NCI-H748 (cell line): ENCODE measurements at regions not wholly inside any gene's neighbourhood (a gene's known extent, or its start where the extent isn't known, plus 50 kb on each side); places are given as distances from the start of the nearest gene placed in this dataset.
"Not testable (repeated sequence)": the region's sequence is repeated elsewhere in the genome, so short reads cannot be mapped to it uniquely, and the experiment has no call there.

Experiments used
- DNase-seq: peaks from one replicate; lab custom pipeline; 2025; ENCODE audit not compliant: unreplicated experiment; lab: John Stamatoyannopoulos, UW

DNA sequence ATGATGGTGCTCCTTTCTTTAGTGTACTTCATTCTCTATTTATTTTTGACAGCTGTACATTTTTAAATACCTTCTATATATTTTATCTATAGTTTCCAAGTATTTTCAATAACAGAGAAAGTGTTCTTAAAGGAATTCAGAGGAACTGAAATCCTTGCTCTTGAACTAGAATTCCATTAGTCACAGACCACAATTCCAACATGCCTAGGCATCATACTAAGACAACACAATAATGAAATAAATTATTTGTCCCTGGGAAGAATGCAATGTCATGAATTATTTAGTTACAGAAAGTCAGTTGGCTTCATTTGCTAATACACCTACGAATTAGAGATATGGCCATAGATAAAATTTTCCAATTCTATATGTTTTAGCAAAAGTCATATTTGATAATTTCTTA, 671.2 kb downstream of the EPHA7 start:
- DNase-seq = no peak

- no peak for DNase-seq
Observed at GRCh38 chr6:92737983-92738382, 681.4 kb downstream of the EPHA7 start.

DNA sequence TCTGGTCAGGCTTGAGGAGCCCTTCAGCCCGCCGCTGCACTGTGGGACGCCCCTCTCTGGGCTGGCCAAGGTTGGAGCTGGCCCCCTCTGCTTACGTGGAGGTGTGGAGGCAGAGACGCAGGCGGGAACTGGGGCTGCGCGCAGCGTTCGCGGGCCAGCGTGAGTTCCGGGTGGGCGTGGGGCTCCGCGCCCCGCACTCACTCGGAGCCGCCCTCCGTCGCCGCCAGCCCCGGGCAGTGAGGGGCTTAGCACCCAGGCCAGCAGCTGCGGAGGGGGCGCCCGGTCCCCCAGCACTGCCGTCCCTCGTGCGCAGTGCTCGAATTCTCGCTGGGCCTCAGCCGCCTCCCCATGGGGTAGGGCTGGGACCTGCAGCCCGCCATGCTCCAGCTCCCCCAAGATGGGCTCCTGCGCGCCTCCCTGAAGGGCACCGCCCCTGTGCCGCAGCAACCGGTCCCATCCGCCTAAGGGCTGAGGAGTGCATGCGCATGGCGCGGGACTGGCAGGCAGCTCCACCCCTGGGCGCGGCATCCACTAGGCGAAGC, 695.9 kb downstream of the EPHA7 start:
- DNase-seq = no peak

GRCh38 chr6:92719773-92720172, 699.6 kb downstream of the EPHA7 start:
- DNase-seq = no peak

DNA sequence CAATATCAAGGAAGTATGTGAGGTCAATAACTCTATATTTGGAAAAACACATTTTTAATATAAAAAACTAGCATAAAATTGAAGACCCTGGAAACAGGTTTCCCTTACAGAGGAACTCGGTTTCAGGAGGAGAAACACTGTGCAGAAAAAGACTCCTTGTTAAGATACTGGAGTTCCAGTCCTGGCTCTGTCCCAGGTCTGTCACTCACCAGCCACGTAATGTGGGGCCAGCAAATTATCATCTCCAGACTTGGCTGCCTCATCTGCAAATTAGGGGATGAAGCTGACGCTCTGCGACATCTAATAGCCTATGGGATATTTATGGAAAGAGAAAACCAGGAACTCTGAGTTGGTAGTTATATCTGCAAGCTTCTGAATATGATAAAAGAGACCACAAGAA, 702.7 kb downstream of the EPHA7 start:
- DNase-seq = no peak

DNA sequence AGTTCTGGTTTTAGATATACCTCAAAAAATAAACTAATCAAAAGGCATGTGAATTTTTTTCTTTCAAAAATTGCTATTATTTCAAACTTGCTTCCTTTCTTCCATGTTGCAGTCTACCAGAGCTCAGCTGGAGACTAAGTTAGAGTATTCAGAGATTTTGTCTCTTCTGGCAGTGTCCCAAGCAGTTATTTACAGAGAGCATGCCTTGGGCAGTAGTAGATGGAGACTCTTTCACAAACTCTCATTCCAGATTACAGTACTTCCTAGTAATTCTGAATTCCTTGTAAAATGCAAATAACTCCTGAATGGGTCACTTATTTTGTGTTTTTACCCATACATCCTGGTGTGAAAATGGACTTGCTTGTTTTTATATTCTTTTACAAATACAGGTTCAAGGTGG, 703.4 kb downstream of the EPHA7 start:
- DNase-seq = no peak

DNA sequence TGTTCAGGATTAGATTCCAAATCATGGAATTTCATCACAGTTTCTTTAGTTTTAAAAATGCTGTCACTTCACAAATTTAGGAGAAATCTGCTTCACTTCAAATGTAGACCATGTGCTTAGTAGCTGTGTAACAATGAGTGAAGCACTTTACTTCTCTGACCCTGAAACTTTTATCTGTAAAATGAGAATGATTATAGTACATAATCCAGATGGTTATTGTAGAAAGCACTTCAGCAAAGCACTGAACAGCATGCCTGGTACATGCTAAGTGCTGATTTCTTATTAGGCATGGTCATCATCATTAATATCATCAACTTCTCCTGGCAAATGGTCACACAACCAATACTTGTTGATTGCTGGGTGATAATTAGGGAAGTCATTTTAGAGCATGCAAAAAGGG, 705.0 kb downstream of the EPHA7 start:
- DNase-seq = no peak

DNA sequence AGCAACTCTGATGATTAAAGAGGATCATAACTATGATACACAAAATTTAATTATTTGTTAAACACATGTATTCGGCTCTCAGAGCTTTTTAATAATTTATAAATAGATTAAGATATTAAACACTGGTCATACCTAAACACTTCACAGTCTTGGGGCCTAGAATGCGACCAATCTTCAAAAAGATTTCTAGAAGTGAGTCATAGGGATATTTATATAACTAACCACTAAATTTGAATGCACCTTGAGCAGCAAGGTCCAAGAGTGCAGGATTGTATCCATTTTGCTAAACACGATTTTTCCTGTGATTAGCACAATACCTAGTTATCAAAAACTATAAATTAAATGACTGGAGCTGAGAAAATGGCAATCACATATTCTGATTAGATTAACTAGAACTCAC, 709.3 kb downstream of the EPHA7 start:
- DNase-seq = no peak

- DNase-seq = no peak
Observed at GRCh38 chr6:92708945-92709344, 710.4 kb downstream of the EPHA7 start.

DNA sequence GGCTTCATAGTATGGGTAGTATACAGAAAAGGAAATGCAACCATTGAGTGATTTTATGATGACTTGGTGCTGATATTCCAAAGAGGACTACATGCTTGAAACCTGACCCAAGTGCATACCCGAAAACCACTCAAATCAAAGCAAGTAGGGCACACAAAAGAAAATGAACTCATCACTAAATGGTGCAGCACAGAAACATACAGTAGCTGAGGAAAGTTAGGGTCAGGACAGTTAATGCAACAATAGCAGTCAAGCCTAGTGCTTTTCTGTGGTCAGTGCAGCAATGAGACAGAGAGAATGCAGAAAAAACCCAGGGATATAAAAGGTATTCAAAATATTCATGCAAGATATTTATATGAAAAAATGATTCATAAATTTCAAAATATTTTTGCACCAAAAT, 711.1 kb downstream of the EPHA7 start:
- DNase-seq = no peak

DNA sequence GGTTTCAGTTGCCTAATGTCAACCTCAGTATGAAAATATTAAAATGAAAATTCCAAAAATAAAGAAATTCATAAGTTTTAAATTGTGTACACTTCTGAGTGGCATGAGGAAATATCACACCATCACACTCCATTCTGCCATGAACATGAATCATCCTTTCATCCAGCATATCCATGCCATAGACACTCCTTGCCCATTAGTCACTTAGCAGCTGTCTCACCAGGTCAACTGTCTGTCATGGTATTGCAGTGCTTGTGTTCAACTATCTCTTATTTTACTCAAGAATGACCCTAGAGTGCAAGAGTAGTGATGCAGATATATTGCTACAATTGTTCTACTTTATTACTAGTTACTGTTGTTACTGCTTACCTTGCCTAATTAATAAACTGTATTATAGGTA, 712.4 kb downstream of the EPHA7 start:
- no peak for DNase-seq

DNA sequence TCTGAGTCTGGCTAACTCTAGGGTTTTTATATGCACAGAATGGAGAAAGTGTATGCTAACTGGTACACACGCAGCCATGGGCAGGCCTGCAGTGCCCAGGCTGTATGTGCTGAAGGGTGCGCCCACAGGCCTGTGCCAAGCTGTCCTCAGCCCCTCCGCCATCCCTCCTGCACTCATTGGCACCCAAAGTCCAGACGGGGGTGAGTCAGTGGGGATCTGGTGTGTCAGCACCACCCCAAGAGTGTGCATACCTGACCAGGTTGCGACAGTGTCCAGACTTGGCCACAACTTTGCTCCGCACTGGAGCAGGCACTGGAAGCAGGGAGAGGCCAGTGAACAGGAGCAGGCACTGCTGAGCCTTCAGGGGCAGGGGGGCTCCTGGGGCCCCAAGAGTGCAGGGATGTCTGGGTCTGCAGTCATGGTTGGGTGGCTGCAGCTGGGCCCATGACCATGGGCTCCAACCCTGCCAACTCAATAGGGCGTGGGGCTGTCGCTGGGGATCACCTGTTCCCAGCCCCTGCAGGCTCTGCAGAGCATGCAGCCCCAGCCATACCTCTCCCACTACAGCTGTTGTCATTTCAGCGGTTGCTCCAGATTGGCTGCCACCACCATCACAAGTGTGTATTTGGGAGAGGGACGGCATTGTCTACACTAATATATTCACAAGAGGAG, 717.8 kb downstream of the EPHA7 start:
- DNase-seq = no peak

- DNase-seq = no peak
Observed at GRCh38 chr6:92700411-92700810, 718.9 kb downstream of the EPHA7 start.

DNA sequence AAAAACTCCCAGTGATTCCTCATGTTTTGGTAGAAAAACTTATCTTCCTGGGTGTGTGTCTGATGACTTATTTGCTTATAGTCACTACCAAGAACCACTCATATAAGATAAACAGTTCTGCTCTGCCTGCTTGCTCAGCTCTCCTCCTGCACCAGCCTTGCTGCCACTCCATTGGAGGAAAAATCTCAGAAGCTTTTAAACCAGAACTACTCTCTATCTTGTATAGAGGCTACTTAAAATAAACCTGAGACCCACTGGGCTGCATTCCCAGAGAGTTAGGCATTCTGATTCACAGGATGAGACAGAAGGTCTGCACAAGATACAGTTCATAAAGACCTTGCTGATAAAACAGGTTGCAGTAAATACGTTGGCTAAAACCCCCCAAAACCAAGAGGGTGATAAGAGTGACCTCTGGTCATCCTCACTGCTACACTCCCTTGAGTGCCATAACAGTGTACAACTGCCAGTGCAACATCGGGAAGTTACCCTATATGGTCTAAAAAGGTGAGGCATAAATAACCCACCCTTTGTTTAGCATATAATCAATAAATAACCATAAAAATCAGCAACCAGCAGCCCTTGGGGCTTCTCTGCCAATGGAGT, 728.3 kb downstream of the EPHA7 start:
- DNase-seq = no peak

DNA sequence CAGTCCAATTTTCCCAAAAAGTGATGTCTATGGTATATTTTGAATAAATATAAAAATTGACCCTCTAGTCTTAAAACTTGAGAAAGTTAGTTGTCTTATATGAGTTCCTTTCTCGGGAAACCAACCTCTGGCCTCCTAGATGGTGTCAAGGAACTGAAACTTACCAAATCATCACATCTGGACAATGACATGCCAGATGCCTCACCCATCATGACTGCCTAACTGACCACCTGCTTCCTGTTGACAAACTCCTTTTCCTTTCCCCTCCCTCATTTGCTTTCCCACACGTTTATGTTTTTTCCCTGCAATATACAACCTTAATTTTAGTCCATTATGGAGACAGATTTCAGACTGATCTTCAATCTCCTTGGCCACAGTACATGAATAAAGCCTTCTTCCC, 731.0 kb downstream of the EPHA7 start:
- DNase-seq = peak; percentile 50

DNA sequence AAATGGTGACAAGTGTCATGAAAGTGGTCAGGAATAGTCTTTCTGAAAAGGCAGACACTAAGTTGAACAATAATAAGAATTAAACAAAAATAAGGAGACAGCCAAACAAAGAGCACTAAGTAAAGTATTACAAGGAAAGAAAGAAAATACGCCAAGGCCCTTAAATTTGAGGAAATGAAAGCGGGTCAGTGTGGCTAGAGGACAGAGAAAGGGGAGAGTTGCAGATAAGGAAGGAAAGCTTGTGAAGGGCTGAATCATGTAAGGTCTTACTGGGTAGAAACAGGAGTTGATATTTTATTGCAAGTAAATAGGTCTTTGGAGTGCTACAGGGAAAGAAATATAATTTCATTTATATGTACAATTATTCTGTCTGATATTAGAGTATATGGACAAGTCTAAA, 732.1 kb downstream of the EPHA7 start:
- DNase-seq = no peak

- no peak for DNase-seq
Observed at GRCh38 chr6:92684386-92684785, 735.0 kb downstream of the EPHA7 start.

DNA sequence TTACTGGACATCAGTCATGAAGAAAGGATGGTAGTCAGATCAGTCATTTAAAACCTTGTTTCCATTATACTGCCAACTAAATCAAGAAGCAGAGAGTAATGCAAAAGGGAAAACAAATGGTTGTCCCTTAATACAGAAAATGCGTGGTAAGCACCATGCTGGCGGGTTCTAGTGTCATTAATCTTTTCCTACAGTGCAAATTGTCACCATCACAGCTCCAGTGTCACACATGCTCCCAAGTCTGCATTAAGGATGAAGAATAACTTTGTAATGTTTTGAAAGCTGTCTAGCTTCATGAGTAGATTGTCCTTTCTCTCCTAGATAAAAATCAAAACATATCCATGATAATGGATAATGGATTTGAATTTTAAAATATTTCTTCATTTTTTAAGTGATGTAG, 735.6 kb downstream of the EPHA7 start:
- DNase-seq = no peak

- no peak for DNase-seq
Observed at GRCh38 chr6:92682516-92683398, 736.6 kb downstream of the EPHA7 start.

- peak; percentile 57 for DNase-seq
Observed at GRCh38 chr6:92681401-92681800, 738.0 kb downstream of the EPHA7 start.

DNA sequence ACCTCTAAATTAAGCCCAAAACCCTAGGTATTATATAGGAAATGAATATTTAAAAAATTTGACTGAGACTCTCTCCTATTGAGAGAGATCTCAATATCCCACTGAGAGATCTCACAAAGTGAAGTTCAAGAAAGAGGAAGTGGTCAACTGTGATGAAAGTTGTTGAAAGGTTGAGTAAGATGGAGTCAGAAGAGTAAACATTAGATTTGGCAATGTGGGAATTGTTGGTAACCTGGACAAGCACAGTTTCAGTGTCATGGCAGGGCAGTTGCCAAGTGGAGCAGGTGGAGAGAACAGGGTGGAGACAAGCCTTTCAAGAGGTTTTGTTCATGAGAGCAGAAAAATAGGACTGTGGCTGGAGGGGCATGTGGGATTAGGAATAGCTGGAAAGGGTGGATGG, 747.9 kb downstream of the EPHA7 start:
- DNase-seq = not testable (repeated sequence)

DNA sequence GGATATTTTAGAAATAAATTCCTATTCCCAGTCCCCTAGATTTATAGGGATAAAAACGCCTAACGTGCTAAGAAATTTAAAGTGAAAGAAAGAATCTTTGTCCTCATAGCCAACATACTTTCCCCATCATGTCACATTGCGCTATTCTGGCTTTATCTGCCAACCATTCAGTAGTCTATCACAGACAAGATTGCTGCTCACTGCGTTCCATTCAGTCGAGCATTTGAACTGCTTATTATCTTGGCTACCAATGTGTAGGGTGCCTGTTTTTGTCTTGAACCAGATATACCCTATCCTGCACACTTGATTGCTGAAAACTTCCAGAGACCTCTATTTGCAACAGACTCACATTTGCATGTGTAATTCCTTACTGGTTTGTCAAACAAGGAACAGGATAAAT, 751.5 kb downstream of the EPHA7 start:
- DNase-seq = no peak
